ENCODE measurements at regions not wholly inside any gene's neighbourhood (a gene's known extent, or its start where the extent isn't known, plus 50 kb on each side); places are given as distances from the start of the nearest gene placed in this dataset.

- Histone ChIP-seq H3K4me3 (IDR thresholded peaks at IDR 0.05; ENCODE audit: insufficient read depth, low read depth, low read length) (no peak overlapping the region), H3K27me3 (ENCODE audit: insufficient read depth, low read depth) (no peaks in the 10 kb centered on the region), H4K20me1 (ENCODE audit: insufficient read depth) (no peaks in the 10 kb centered on the region), H3K36me3 (ENCODE audit: insufficient read depth) (no peaks in the 10 kb centered on the region), H3K9ac (no peak overlapping the region), H3K4me2 (peak overlapping the region; percentile 19; the same call in 1 of the 2 replicates), H3K27ac (peak overlapping the region; percentile 31; the same call in 1 of the 2 replicates), H3K79me2 (ENCODE audit: insufficient read depth, low read depth) (no peaks in the 10 kb centered on the region), H3K4me1 (ENCODE audit: low read depth, poor library complexity, severe bottlenecking) (peaks cover 50% of the 10 kb centered on the region), H2AFZ (ENCODE audit: low read depth) (peak overlapping the region; percentile 20; the same call in 1 of the 2 replicates)
- TF ChIP-seq CTCF (conservative IDR thresholded peaks at IDR 0.05; ENCODE audit: low read depth, low read length) = no peak
Observed at GRCh38 chr5:123802298-123802951, 290.4 kb downstream of the CSNK1G3 start.

GRCh38 chr5:123800640-123801039 is 288.7 kb downstream of the CSNK1G3 start:
- H3K79me2 ChIP-seq (ENCODE audit: insufficient read depth, low read depth) = no peaks in the 10 kb centered on the region
- no peaks in the 10 kb centered on the region for H3K36me3 ChIP-seq (ENCODE audit: insufficient read depth)
- H3K27me3 ChIP-seq (ENCODE audit: insufficient read depth, low read depth) = no peaks in the 10 kb centered on the region
- TF ChIP-seq CTCF (conservative IDR thresholded peaks at IDR 0.05; ENCODE audit: low read depth, low read length) = no peak
- H3K4me3 ChIP-seq (IDR thresholded peaks at IDR 0.05; ENCODE audit: insufficient read depth, low read depth, low read length) = no peak overlapping the region
- H2AFZ ChIP-seq (ENCODE audit: low read depth) = no peak overlapping the region
- H4K20me1 ChIP-seq (ENCODE audit: insufficient read depth) = no peaks in the 10 kb centered on the region
- H3K27ac ChIP-seq = no peak overlapping the region
- H3K9ac ChIP-seq = no peak overlapping the region
- H3K4me2 ChIP-seq = no peak overlapping the region
- peaks cover 33% of the 10 kb centered on the region for H3K4me1 ChIP-seq (ENCODE audit: low read depth, poor library complexity, severe bottlenecking)

GRCh38 chr5:123795688-123796087 is 283.7 kb downstream of the CSNK1G3 start:
- no peak overlapping the region for H3K27ac ChIP-seq
- H2AFZ ChIP-seq (ENCODE audit: low read depth) = no peak overlapping the region
- no peak overlapping the region for H3K4me2 ChIP-seq
- no peaks in the 10 kb centered on the region for H4K20me1 ChIP-seq (ENCODE audit: insufficient read depth)
- no peaks in the 10 kb centered on the region for H3K79me2 ChIP-seq (ENCODE audit: insufficient read depth, low read depth)
- no peak overlapping the region for H3K9ac ChIP-seq
- H3K36me3 ChIP-seq (ENCODE audit: insufficient read depth) = no peaks in the 10 kb centered on the region
- TF ChIP-seq CTCF (conservative IDR thresholded peaks at IDR 0.05; ENCODE audit: low read depth, low read length) = no peak
- H3K27me3 ChIP-seq (ENCODE audit: insufficient read depth, low read depth) = no peaks in the 10 kb centered on the region
- H3K4me1 ChIP-seq (ENCODE audit: low read depth, poor library complexity, severe bottlenecking) = no peaks in the 10 kb centered on the region
- H3K4me3 ChIP-seq (IDR thresholded peaks at IDR 0.05; ENCODE audit: insufficient read depth, low read depth, low read length) = no peak overlapping the region

- no peaks in the 10 kb centered on the region for H3K27me3 ChIP-seq (ENCODE audit: insufficient read depth, low read depth)
- H3K4me2 ChIP-seq = no peak overlapping the region
- no peaks in the 10 kb centered on the region for H3K36me3 ChIP-seq (ENCODE audit: insufficient read depth)
- H3K9ac ChIP-seq = no peak overlapping the region
- H2AFZ ChIP-seq (ENCODE audit: low read depth) = no peak overlapping the region
- H3K27ac ChIP-seq = no peak overlapping the region
- no peak overlapping the region for H3K4me3 ChIP-seq (IDR thresholded peaks at IDR 0.05; ENCODE audit: insufficient read depth, low read depth, low read length)
- no peak for TF ChIP-seq CTCF (conservative IDR thresholded peaks at IDR 0.05; ENCODE audit: low read depth, low read length)
- no peaks in the 10 kb centered on the region for H3K79me2 ChIP-seq (ENCODE audit: insufficient read depth, low read depth)
- H3K4me1 ChIP-seq (ENCODE audit: low read depth, poor library complexity, severe bottlenecking) = no peaks in the 10 kb centered on the region
- H4K20me1 ChIP-seq (ENCODE audit: insufficient read depth) = no peaks in the 10 kb centered on the region
Observed at GRCh38 chr5:123790226-123790625, 278.2 kb downstream of the CSNK1G3 start.
